HG02884 (cell line): ENCODE measurements at regions not wholly inside any gene's neighbourhood (a gene's known extent, or its start where the extent isn't known, plus 50 kb on each side); places are given as distances from the start of the nearest gene placed in this dataset.
"Not testable (repeated sequence)": the region's sequence is repeated elsewhere in the genome, so short reads cannot be mapped to it uniquely, and the experiment has no call there.

Source experiments
- ATAC-seq: cut with Tn5 transposase; IDR thresholded peaks from one replicate; pipeline ENCODE4 v1.9.1; 2021; ENCODE audit warnings: mild to moderate bottlenecking, moderate library complexity; ENCODE audit not compliant: unreplicated experiment

- no peak for ATAC-seq
These were observed 59.9 kb downstream of the GPR65 start for GRCh38 chr14:88064841-88065240.

- ATAC-seq = no peak
These were observed 64.7 kb downstream of the GPR65 start for GRCh38 chr14:88069677-88070076.

GRCh38 chr14:88075269-88075981 is 70.5 kb downstream of the GPR65 start:
- ATAC-seq = peak; percentile 50

GRCh38 chr14:88078525-88078924 is 73.6 kb downstream of the GPR65 start:
- no peak for ATAC-seq

GRCh38 chr14:88079624-88080023 is 74.7 kb downstream of the GPR65 start:
- no peak for ATAC-seq

- ATAC-seq = no peak
These were observed 80.8 kb downstream of the GPR65 start for GRCh38 chr14:88085736-88086135.

- ATAC-seq = no peak
These were observed 84.5 kb downstream of the GPR65 start for GRCh38 chr14:88089445-88089844.

GRCh38 chr14:88092529-88092928 is 87.6 kb downstream of the GPR65 start:
- ATAC-seq = no peak

GRCh38 chr14:88095791-88096190 is 90.9 kb downstream of the GPR65 start:
- no peak for ATAC-seq

GRCh38 chr14:88098163-88098562 is 93.2 kb downstream of the GPR65 start:
- ATAC-seq = no peak

GRCh38 chr14:88104710-88105109 is 99.8 kb downstream of the GPR65 start:
- no peak for ATAC-seq

GRCh38 chr14:88106377-88106776 is 101.4 kb downstream of the GPR65 start:
- no peak for ATAC-seq

GRCh38 chr14:88127669-88128068 is 122.7 kb downstream of the GPR65 start:
- not testable (repeated sequence) for ATAC-seq

- ATAC-seq = no peak
These were observed 123.9 kb downstream of the GPR65 start for GRCh38 chr14:88128816-88129215.

- ATAC-seq = peak; percentile 65
These were observed 124.5 kb downstream of the GPR65 start for GRCh38 chr14:88129306-88130056.

GRCh38 chr14:88130057-88130432 is 125.1 kb downstream of the GPR65 start:
- ATAC-seq = peak; percentile 29
